Kidney (tissue), 13 donors: ENCODE measurements at regions not wholly inside any gene's neighbourhood (a gene's known extent, or its start where the extent isn't known, plus 50 kb on each side); places are given as distances from the start of the nearest gene placed in this dataset.

Experiments used
- DNase-seq, 5 donors: peaks; one replicate each; pipeline ENCODE4 v3.0.0-alpha.2; 2013 to 2020
- FAIRE-seq: peaks from 2 replicates; lab custom pipeline; 2012; peaks lifted over from hg19 to GRCh38; lab: Jason Lieb, UNC
- H3K27ac ChIP-seq, 2 donors: one replicate each; pipeline ENCODE4 v1.7.0; 2013; ENCODE audit warnings: low read depth in 2 of 2, low read length in 2 of 2, inconsistent platforms in 1 of 2
- H3K27me3 ChIP-seq: one replicate; pipeline ENCODE4 v1.7.1; 2013; ENCODE audit warnings: low read length, inconsistent platforms; ENCODE audit not compliant: control insufficient read depth, insufficient read depth
- H3K36me3 ChIP-seq, 3 donors: one replicate each; pipeline versions ENCODE4 v1.7.0 to v1.7.1; 2013; ENCODE audit warnings: low read length in 3 of 3, control low read depth in 1 of 3, inconsistent platforms in 1 of 3; ENCODE audit not compliant: insufficient read depth in 3 of 3, control insufficient read depth in 2 of 3
- H3K4me1 ChIP-seq, 3 donors: one replicate each; pipeline versions ENCODE4 v1.7.0 to v1.7.1; 2013; ENCODE audit warnings: low read length in 3 of 3, inconsistent platforms in 1 of 3, low read depth in 1 of 3; ENCODE audit not compliant: control insufficient read depth in 2 of 3, insufficient read depth in 2 of 3
- H3K4me3 ChIP-seq, 3 donors: one replicate each; pipeline versions ENCODE4 v1.7.0 to v1.8.1; 2013; ENCODE audit warnings: low read length in 3 of 3, control low read depth in 1 of 3, inconsistent platforms in 1 of 3
- H3K9ac ChIP-seq, 3 donors: one replicate each; pipeline versions ENCODE4 v1.7.0 to v1.7.1; 2013; ENCODE audit warnings: low read length in 3 of 3, control low read depth in 1 of 3, inconsistent platforms in 1 of 3
- H3K9me3 ChIP-seq, 3 donors: one replicate each; pipeline versions ENCODE4 v1.7.0 to v1.7.1; 2013; ENCODE audit warnings: low read length in 3 of 3, control low read depth in 1 of 3, inconsistent platforms in 1 of 3; ENCODE audit not compliant: control insufficient read depth in 2 of 3, insufficient read depth in 1 of 3
- CTCF ChIP-seq: IDR thresholded peaks from 3 replicates; pipeline ENCODE4 v1.5.1; 2012; ENCODE audit warnings: mild to moderate bottlenecking, moderate library complexity, borderline replicate concordance; ENCODE audit not compliant: insufficient read depth; ENCODE audit errors: extremely low read depth
- intact Hi-C: fragments of 100-400 bp; cut with DNase I; formaldehyde crosslinking; loops from one replicate; pipeline ENCODE4 v1.11.1; 2022
- donor health status: control.
- donor health status: control.
- donor health status: control.
- donor health status: control.
- donor health status: control.
- donor health status: DM: yes; HTN: yes; CAD: no.
- donor health status: Normal renal cell carcinoma (clear cell type).

- no peaks in the 10 kb centered on the region for H3K27me3 ChIP-seq
- H3K36me3 ChIP-seq, result no peaks in the 10 kb centered on the region
- peaks cover under 1 to 4% (median 2%) of the 10 kb centered on the region in 3 donors for H3K4me1 ChIP-seq
- intact Hi-C loops, result no loop called here
- no peak overlapping the region for H3K4me3 ChIP-seq
- FAIRE-seq (no peak), DNase-seq (peak in 4 of 5 donors; percentile 80 to 94 (median 87))
- no peaks in the 10 kb centered on the region for H3K9me3 ChIP-seq
- TF ChIP-seq CTCF, result no peak
- H3K9ac ChIP-seq, result no peak overlapping the region
- H3K27ac ChIP-seq, result no peak overlapping the region
Measured at GRCh38 chr10:78919181-78919966, 149.4 kb upstream of the ZMIZ1 start.

- peak in 1 of 5 donors; percentile 43 for DNase-seq
Measured at GRCh38 chr10:78920011-78920410, 148.8 kb upstream of the ZMIZ1 start.

GRCh38 chr10:78921895-78922294, 146.9 kb upstream of the ZMIZ1 start:
- Histone ChIP-seq H3K4me3 (no peak overlapping the region), H3K27me3 (no peaks in the 10 kb centered on the region), H3K9ac (no peak overlapping the region), H3K4me1 (peaks cover 0 to under 1% (median 0%) of the 10 kb centered on the region in 3 donors), H3K27ac (no peak overlapping the region), H3K9me3 (no peaks in the 10 kb centered on the region), H3K36me3 (no peaks in the 10 kb centered on the region)
- DNase-seq (no peak), FAIRE-seq (no peak)
- intact Hi-C loops, result no loop called here
- TF ChIP-seq CTCF, result no peak

More at GRCh38 chr10:78920011-78920410, 148.8 kb upstream of the ZMIZ1 start:
- H3K36me3 ChIP-seq, result no peaks in the 10 kb centered on the region
- H3K9ac ChIP-seq, result no peak overlapping the region
- H3K4me3 ChIP-seq, result no peak overlapping the region
- no peaks in the 10 kb centered on the region for H3K9me3 ChIP-seq
- peaks cover 0 to 4% (median 0%) of the 10 kb centered on the region in 3 donors for H3K4me1 ChIP-seq
- TF ChIP-seq CTCF, result no peak
- intact Hi-C loops, result no loop called here
- no peak overlapping the region for H3K27ac ChIP-seq
- no peaks in the 10 kb centered on the region for H3K27me3 ChIP-seq
- FAIRE-seq, result no peak
